ENCODE measurements at regions not wholly inside any gene's neighbourhood (a gene's known extent, or its start where the extent isn't known, plus 50 kb on each side); places are given as distances from the start of the nearest gene placed in this dataset.

GRCh38 chr7:81399471-81399870 lies 370.4 kb downstream of the HGF start:
- H3K27ac Mint-ChIP-seq = no peak overlapping the region
- DNase-seq (ENCODE audit: low spot score) (no peak), ATAC-seq (no peak)
- peaks cover 10% of the 10 kb centered on the region for H3K36me3 Mint-ChIP-seq
- no peaks in the 10 kb centered on the region; the same call in 1 of the 2 replicates for H3K27me3 Mint-ChIP-seq (ENCODE audit: low read depth)
- no peaks in the 10 kb centered on the region for H3K4me1 Mint-ChIP-seq
- peaks cover 14% of the 10 kb centered on the region for H3K9me3 Mint-ChIP-seq
- ChIA-PET CTCF (no interaction called here), POLR2A (no interaction called here)
- no peak for TF ChIP-seq CREM (CRISPR knock-in tag; IDR thresholded peaks at IDR 0.05)
- no peak for TF ChIP-seq ZNF512 (CRISPR knock-in tag; IDR thresholded peaks at IDR 0.05; ENCODE audit: borderline replicate concordance)
- no peak for TF ChIP-seq ZNF138 (CRISPR knock-in tag; conservative IDR thresholded peaks at IDR 0.05)
- TF ChIP-seq ELF4 (CRISPR knock-in tag; IDR thresholded peaks at IDR 0.05; ENCODE audit: low read depth) = no peak
- TF ChIP-seq ZNF219 (CRISPR knock-in tag; IDR thresholded peaks at IDR 0.05; ENCODE audit: borderline replicate concordance) = no peak
- TF ChIP-seq HMGA2 (CRISPR knock-in tag; IDR thresholded peaks at IDR 0.05) = no peak
- no peak for TF ChIP-seq MXD4 (CRISPR knock-in tag; IDR thresholded peaks at IDR 0.05; ENCODE audit: borderline replicate concordance)
- TF ChIP-seq ZMAT4 (CRISPR knock-in tag; IDR thresholded peaks at IDR 0.05) = no peak
- TF ChIP-seq NR3C1 (CRISPR knock-in tag; conservative IDR thresholded peaks at IDR 0.05; ENCODE audit: low read depth) = no peak
- TF ChIP-seq ATF2 (CRISPR knock-in tag; IDR thresholded peaks at IDR 0.05; ENCODE audit: borderline replicate concordance, low read depth) = no peak
- TF ChIP-seq ZNF425 (CRISPR knock-in tag; conservative IDR thresholded peaks at IDR 0.05) = no peak
- no peak for TF ChIP-seq ZNF121 (CRISPR knock-in tag; IDR thresholded peaks at IDR 0.05)
- no peak overlapping the region for H3K4me3 Mint-ChIP-seq

GRCh38 chr7:81394029-81394428 lies 375.8 kb downstream of the HGF start:
- Mint-ChIP-seq H3K9me3 (no peaks in the 10 kb centered on the region), H3K27ac (no peak overlapping the region), H3K27me3 (ENCODE audit: low read depth) (no peaks in the 10 kb centered on the region), H3K4me1 (peaks cover 16% of the 10 kb centered on the region), H3K36me3 (no peaks in the 10 kb centered on the region), H3K4me3 (no peak overlapping the region)
- CTCF ChIA-PET = no interaction called here
- TF ChIP-seq ZNF232 (CRISPR knock-in tag; IDR thresholded peaks at IDR 0.05) (no peak), AFF4 (CRISPR knock-in tag; IDR thresholded peaks at IDR 0.05; ENCODE audit: borderline replicate concordance) (no peak), NR1H2 (CRISPR knock-in tag; IDR thresholded peaks at IDR 0.05) (no peak), SOX15 (CRISPR knock-in tag; IDR thresholded peaks at IDR 0.05) (no peak), CREB1 (CRISPR knock-in tag; IDR thresholded peaks at IDR 0.05) (no peak), NR3C1 (CRISPR knock-in tag; conservative IDR thresholded peaks at IDR 0.05; ENCODE audit: low read depth) (no peak), GABPB1 (CRISPR knock-in tag; IDR thresholded peaks at IDR 0.05) (no peak), CBFB (CRISPR knock-in tag; IDR thresholded peaks at IDR 0.05; ENCODE audit: low read depth) (no peak), CDX4 (CRISPR knock-in tag; IDR thresholded peaks at IDR 0.05; ENCODE audit: borderline replicate concordance) (no peak), ATF6 (CRISPR knock-in tag; IDR thresholded peaks at IDR 0.05) (no peak), SMAD4 (CRISPR knock-in tag; IDR thresholded peaks at IDR 0.05) (no peak), FOXJ3 (CRISPR knock-in tag; IDR thresholded peaks at IDR 0.05; ENCODE audit: borderline replicate concordance) (no peak)
- DNase-seq (ENCODE audit: low spot score) = no peak
- POLR2A ChIA-PET = no interaction called here
- no peak for ATAC-seq
